GM19467 (cell line): ENCODE measurements at regions not wholly inside any gene's neighbourhood (a gene's known extent, or its start where the extent isn't known, plus 50 kb on each side); places are given as distances from the start of the nearest gene placed in this dataset.
"Not testable (repeated sequence)": the region's sequence is repeated elsewhere in the genome, so short reads cannot be mapped to it uniquely, and the experiment has no call there.

Experiments
- ATAC-seq: cut with Tn5 transposase; IDR thresholded peaks from one replicate; pipeline ENCODE4 v1.9.1; 2021; ENCODE audit warnings: mild to moderate bottlenecking, moderate library complexity; ENCODE audit not compliant: unreplicated experiment

DNA sequence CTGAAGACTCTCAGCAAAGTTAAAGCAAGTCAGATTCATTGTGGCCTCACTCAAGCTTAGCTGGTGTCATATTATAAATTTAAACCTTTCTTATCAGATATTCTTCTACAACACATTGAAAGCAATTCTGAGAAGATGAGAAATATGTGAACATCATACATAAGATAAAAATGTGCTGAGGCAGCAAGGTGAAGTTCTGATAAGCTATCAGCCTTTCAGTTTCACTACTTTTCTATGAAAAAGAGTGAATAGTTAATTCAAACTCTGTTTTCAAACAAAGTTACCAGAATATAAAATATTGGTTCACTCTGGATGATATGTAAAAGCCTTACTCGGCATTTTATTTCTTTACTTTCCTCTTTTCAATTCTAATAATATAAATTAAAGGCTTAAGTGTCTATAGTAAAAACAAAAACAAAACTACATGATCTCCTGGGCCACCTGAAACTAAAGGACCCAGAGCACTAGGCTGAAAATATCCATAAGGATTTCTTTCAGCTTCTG is 824.4 kb downstream of the MTRR start:
- ATAC-seq: no peak

DNA sequence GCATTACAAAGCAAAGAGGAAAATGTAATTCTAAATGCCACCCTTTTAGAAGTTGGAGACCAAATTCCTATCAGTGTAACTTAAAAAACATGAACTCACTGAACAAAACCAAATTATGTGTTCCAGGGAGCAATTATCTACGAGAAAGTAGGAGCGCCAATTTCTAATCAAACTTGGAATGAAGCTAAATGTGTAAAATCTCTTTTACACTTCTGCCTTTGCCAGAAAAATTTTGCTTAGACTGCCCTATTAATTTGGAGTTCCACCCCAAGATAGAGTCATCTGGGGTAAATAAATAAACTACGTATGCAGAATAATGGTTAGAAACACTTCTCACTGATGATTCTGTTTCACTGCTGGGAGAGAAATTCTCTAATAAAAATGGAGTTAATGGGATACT is 825.6 kb downstream of the MTRR start:
- no peak for ATAC-seq

DNA sequence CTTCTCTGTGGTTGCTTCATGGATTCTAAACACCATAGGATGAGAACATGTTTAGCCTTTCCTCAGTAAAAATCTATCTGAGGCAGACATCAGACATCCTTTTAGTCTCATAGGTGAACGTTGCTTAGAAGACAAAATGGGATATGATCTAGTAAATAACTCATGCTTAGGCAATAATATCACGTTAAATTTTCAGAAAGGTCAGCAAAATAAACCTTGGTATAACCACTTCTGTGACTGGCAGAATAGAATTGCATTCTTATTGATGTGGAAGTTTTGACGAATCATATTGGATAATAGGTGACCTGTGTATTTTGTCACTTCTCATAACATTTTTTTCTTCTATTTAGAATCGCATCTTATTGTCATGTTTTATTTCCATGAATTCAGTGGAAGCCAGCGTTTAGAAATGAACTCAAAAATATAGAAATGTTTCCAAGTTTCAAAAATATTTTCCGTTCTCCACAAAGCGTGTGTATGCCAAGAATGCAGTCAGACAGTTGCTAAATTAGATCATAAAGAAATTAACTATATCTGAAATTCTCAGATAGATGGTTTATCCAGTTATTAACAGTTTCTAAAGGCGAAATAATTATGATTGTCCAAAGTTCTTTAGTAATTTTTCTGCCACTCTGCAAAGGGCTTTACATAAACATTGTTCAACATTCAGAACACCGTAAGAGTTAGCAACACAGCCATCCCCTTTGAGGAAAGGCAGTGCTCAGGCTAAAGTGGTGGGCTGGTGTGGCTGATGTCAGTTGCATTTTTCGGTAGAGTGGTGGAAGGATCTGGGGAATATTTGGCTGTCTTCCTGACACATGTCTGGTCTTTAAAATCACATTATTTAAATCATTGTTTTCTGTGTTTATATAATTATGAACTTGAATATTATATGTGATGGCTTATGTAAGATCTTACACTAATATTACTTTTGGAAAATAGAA is 827.2 kb downstream of the MTRR start:
- no peak for ATAC-seq

DNA sequence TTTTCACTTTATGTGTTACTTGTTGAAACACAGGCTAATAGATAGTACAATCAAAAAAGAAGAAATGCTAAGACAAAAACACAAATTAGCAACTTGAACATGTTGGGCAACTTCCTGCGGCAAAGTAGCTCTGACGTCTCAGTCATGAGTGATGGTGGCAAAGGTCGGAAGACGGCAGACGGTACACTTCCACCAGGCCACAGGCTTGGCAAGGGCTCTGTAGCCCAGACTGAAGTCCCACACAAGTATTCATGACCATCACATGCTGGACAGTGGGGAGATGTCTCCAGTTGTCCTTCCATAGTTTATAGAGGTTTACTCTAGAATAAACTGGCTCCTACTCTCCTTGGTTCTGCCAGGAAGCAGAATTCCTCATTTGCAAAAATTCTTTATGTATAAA is 831.3 kb downstream of the MTRR start:
- no peak for ATAC-seq

DNA sequence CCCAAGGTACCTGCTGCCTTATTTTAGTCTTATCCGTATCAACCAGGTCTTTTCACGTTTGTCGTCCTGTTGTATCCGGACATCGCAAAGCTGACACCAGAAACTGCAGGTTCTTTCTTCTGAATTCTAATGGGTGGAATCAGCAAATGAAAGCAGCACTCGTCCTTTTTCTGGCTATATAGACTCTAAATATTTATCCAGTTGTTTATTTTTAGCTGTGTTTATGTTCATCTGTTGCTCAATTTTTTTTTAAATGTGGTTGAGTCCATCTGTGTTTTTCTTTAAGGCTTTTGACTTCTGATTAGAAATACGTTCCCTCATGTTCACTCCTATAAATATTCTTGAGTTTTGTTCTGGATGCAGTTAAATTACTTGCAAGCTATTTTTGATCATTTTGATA is 831.7 kb downstream of the MTRR start:
- no peak for ATAC-seq

DNA sequence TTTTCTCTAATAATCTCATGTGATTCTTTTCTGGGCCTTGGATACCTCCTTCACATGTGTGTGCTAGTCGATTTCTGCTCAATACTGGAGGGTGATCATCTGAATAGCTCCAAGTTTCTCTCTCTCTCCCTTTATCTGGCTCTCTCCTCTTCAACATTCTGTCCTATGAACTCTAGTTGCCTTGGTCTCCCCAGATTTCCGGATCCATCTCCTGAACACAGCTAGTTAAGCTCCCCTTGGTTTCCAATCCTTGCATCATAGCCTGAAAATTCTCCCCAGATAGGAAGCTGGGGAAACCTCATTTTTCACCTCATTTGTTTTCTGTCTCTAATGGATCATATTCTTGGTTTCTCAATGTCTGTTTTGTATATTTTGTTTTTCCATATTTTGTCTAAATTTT is 832.3 kb downstream of the MTRR start:
- no peak for ATAC-seq

DNA sequence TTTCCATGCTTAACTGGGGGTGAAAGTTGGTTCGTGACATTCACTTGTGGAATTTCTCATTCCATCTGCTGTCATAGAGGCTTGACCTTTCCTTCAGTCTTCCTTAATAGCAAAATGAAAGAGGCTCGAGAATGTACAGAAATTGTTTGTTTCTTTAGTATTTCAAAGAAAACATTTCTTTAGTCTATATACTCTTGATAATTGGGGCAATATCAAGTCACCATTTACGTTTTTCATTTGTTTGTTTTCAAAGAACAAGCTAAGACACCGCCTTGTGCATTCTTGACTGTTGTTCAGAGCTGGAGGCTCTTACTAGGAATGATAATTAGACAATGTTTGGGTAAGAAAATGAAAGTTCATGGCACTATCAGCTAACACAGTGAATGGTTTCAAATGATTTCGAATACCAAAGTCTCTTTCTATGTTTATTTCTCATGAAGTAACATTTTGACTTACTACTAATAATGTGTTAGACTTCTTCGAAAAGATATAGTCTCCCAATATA is 835.4 kb downstream of the SEMA5A start:
- ATAC-seq: no peak

DNA sequence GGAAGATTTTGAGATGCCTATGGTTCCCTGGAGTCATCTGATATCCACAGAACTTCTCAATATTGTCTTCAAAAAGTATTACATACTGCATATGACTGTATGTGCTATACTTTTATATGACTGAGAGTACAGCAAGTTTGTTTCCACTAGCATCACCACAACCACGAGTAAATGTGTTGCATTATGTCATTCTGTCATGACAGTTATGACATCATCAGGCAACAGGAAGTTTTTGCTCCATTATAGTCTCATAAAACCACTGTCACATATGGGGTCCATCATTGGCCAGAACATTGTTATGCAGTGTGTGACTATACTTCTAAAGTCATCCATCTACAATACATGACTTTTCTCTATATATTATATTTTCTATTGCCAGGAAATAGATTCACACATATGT is 831.7 kb downstream of the SEMA5A start:
- no peak for ATAC-seq

DNA sequence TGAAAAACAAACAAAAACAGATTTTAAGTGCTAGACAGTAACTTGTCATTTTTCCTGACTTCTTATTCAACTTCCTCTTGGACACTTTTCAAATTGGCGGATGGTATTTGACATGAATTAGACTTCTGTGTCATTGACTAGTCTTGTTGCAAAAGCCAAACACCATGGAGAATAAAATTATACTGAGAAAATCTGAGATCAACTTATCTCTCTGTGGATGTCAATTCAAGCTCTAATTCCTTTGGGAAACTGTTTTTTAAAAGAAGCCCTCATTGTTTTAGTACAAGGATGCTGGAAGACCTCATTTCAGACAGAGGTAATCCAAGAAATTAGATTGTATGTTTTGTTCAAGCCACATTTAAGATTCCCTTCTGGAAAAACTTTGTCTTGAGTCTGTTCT is 831.0 kb downstream of the SEMA5A start:
- no peak for ATAC-seq

DNA sequence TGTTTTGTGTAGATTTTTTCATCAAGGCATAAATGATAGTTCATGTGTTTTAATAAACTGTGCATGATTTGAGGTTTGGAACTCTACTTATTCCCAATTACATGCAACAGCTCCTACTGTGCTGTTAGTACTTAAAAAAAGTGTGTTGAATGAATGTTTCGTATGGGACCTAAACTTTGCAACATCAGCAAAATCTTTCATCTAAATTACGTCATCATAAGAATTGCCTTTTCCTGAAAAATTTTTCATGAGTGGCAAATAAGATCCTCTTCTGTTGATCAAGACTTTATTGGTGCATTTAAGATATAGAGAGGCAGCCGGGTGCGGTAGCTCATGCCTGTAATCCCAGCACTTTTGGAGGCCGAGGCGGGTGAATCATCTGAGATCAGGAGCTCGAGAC is 826.1 kb downstream of the SEMA5A start:
- ATAC-seq: no peak

DNA sequence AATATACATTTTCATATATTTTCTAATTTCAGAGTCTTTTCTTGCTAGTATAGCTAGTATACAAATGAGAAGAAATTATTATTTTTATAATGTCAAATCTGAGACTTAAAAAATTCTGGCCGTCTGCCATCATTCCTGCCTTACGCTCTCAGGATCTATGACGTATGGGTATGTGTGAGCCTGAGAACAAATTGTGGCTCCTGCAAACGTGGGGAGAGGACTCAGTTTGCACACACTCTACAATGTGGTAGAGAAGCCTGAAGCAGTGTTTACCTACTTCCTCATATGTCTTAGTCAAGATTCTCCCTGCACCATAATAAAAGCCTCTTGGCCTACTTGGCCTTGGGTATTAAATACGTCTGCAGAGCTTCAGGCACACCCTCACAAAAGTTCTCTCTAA is 825.4 kb downstream of the SEMA5A start:
- no peak for ATAC-seq

DNA sequence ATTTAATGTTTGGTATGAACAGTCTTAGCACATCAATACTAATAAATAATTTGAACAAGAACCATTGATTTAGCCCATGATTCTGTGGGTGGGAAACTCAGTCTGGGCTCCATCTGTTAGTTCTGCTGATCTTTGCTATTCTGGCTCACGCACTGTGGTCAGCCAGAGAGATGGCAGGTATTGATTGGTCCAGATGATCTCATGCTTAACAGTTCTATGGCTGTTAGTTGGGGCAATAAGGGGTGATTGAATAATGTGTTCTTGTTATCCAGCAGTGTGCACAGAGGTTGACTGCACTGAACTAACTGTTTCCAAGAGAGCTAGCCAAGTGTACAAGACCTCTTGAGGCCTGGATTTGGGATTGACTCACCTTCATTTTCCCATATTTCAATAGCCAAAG is 824.3 kb downstream of the SEMA5A start:
- ATAC-seq: no peak

DNA sequence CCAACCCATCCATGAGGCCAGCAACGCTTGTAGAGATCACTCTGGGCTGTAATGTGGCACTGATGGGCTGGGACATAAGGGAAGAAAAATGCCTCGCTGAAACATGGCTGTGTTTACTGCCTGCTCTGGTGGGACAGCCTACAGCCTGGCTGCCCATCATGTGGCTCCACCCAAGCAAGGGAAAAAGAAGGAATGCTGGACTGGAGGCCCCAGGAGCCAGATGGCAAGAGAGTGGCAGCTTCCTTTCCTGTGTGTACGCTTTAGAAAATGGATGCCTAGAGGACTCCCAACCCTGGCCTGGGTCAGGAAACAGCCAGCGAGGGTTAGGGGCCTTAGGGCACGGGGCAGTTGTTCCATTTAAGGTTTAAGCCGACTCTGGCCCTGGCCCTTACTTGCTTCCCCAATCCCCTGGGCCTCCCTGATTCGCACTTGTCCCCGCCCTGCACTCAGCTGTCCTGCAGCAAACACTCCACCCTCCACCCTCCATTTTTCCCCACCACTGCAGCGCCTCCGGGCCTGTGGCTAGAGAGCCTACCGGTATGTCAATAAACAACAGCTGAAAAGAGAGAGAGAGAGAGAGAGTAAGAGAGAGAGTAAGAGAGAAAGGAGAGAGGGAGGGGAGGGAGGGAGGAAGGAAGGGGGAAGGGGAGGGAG is 819.4 kb downstream of the SEMA5A start:
- no peak for ATAC-seq

DNA sequence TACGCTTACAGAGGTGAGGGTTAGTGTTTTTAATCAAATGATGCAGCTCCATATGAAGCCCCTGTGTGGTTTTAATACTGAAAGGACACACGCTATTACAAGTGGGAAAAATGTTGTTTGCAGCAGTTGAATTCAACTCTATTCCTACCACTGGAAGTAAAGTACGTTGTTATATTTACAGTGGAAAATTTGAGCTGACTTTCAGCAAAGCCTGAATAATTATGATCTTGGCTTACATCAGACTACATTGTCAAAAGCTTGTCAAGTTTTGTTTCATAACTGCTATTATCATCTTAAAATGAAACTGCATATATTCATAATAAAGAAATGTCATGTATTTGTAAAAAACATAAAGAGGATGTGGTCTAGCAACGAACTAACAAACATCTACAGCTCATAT is 818.5 kb downstream of the SEMA5A start:
- ATAC-seq: no peak

DNA sequence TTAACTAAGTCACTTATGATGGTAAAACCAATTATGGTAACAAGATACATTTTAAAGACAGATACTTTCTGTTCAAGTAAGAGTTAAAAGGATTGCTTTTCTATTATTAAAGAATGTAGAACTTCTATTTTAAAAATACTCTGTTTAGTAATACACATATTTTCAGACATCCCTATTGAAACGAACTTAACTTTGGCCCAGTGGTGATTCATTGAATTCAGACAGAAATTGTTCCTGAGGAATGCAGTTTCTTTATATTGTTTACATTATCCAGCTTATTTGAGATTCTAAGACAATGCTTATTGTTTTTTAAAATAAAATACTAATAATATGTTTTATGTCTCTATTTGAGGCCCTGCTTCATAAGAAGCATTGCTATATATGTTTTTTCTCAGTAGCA is 816.4 kb downstream of the SEMA5A start:
- ATAC-seq: no peak

DNA sequence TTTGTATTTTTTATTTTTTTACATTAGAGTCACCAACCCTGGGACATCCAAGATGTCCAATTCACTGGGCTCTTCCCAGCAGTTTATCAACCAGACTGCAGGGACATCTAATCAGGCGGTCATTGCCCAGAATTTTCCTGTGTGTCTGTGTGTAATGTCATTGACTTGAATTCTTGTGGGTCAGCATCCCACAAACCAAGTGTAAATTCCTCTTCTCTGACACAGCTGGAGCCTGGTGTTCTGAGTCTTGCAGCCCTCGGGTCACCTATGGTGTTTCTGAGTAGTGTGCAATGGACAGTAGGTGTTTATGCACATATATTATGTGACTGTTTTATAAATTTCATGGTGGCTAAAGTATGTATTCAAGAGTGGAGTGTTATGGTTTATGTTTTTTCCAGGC is 815.7 kb downstream of the SEMA5A start:
- ATAC-seq: no peak

DNA sequence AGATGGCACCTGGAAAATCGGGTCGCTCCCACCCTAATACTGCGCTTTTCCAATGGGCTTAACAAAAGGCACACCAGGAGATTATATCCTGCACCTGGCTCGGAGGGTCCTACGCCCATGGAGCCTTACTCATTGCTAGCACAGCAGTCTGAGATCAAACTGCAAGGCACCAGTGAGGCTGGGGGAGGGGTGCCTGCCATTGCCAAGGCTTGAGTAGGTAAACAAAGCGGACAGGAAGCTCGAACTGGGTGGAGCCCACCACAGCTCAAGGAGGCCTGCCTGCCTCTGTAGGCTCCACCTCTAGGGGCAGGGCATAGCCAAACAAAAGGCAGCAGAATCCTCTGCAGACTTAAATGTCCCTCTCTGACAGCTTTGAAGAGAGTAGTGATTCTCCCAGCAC is 814.8 kb downstream of the SEMA5A start:
- ATAC-seq: not testable (repeated sequence)

DNA sequence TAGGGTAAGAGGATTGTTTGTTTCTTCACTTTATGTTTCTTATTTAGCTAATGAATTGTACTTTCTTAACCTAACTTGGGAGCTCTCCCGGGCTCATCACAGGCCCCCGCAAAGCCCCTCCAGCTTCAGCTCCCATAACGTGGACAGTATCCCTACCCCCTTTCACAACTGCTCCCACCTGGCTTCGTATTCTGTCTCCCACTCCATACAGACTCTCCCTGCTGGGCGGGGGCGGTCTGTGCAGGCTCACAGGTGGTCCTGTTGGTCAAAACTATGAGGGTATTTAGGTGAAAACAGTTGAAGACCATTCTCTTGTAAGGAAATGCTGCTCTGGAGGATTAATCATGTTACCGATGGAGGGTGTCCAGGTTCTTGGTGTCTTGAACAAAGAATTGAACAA is 805.3 kb downstream of the SEMA5A start:
- no peak for ATAC-seq

DNA sequence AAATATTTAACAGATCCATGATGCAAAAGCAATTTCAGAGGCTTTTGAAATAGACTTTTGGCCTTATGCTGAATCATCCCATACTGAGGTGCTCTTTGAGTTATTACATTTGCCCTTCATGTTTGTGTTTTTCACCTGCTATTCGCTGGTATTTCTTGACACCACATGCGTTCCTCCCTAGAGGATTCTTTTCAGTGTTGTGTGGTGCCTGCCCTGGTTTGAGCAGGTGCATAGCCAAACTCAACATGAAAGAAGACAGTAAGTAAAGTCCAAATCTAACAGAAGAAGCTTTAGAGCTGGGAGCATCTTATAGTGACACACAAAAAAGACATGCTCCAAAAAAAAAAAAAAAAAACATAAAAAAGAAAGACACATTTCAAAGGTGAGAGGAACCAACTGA is 796.3 kb downstream of the SEMA5A start:
- no peak for ATAC-seq

DNA sequence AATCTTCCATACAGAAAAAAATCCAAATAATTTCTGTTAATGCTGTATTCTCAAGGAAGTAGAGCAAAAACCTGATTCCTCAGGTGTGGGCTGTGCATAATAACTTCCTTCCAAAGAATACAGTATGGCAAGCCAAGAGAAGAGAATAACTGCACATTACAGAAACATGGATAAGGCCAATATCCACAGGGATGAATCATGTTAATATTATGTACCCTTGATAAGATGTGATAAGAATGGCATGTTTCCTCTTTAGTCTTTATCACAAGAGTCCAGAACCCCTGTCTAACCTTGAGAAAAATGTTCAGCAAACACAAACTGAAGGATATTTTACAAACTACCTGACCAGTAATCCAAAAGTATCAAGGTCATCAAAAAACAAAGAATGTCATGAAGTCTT is 795.8 kb downstream of the SEMA5A start:
- no peak for ATAC-seq

DNA sequence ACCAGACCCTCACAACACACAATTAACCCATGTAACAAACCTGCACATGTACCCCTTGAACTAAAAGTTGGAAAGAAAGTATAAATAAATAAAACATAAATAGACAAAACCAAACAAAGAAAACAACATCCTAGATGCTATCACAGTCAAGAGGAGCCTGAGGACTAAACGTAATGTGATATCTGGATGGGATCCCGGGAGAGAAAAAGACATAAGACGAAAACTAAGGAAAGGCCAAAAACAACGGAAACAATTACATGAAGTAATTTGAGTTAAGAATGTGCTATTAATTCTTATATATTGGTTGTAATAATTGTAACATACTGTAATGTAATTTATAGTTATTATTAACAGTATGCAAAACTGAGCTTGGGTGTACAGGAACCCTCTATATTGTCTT is 793.9 kb downstream of the SEMA5A start:
- ATAC-seq: no peak

DNA sequence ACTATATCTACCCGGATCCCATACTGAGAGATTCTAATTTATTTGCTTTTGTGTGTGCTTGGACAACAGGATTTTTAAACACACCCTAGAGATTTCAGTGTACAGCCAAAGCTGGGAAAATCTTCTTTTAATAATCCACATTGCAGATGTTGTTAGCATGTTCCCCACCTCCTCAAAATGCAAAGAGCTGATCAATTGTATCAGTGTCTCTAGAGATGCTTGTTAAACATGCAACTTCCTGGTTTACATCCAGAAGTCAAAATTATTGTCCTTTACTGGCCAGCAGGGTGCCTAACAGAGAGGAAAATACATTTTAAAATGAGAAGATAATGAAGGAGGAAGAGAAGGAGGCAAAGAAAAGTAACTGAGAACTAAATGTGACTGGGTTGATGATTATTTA is 793.3 kb downstream of the SEMA5A start:
- no peak for ATAC-seq
